H9 (cell line): ENCODE measurements at regions not wholly inside any gene's neighbourhood (a gene's known extent, or its start where the extent isn't known, plus 50 kb on each side); places are given as distances from the start of the nearest gene placed in this dataset.

ENCODE experiments used
- DNase-seq: peaks from one replicate; pipeline ENCODE4 v3.0.0-alpha.2; 2017
- H2AFZ ChIP-seq: one replicate; pipeline ENCODE4 v1.6.1; 2013; ENCODE audit warnings: mild to moderate bottlenecking, low read length, control low read depth, moderate library complexity
- H2AK5ac ChIP-seq: 2 replicates; pipeline ENCODE4 v1.6.1; 2013; ENCODE audit warnings: low read length, control low read depth, mixed read lengths; ENCODE audit not compliant: insufficient read length
- H2BK120ac ChIP-seq: one replicate; pipeline ENCODE4 v1.6.1; 2013; ENCODE audit warnings: low read depth, mild to moderate bottlenecking, low read length, control low read depth, inconsistent platforms; ENCODE audit not compliant: poor library complexity, severe bottlenecking
- H2BK12ac ChIP-seq: 2 replicates; pipeline ENCODE4 v1.6.1; 2013; ENCODE audit warnings: low read length, control low read depth, mixed read lengths, low read depth; ENCODE audit not compliant: insufficient read length
- H2BK15ac ChIP-seq: 2 replicates; pipeline ENCODE4 v1.6.1; 2013; ENCODE audit warnings: low read depth, low read length, control low read depth
- H2BK20ac ChIP-seq: one replicate; pipeline ENCODE4 v1.6.1; 2013; ENCODE audit warnings: low read depth, mild to moderate bottlenecking, low read length, control low read depth, inconsistent platforms; ENCODE audit not compliant: poor library complexity, severe bottlenecking
- H2BK5ac ChIP-seq: 2 replicates; pipeline ENCODE4 v1.6.1; 2013; ENCODE audit warnings: low read length, control low read depth, mixed read lengths; ENCODE audit not compliant: insufficient read length
- H3K14ac ChIP-seq: 2 replicates; pipeline ENCODE4 v1.6.1; 2013; ENCODE audit warnings: low read length, control low read depth; ENCODE audit not compliant: insufficient read depth
- H3K18ac ChIP-seq: 2 replicates; pipeline ENCODE4 v1.6.1; 2013; ENCODE audit warnings: low read depth, mild to moderate bottlenecking, mixed read lengths, low read length, control low read depth; ENCODE audit not compliant: insufficient read length
- H3K23ac ChIP-seq: 2 replicates; pipeline ENCODE4 v1.6.1; 2013; ENCODE audit warnings: low read length, control low read depth, mixed read lengths, low read depth; ENCODE audit not compliant: insufficient read length
- H3K23me2 ChIP-seq: 2 replicates; pipeline ENCODE4 v1.6.1; 2013; ENCODE audit warnings: low read depth, mild to moderate bottlenecking, mixed read lengths, low read length, control low read depth; ENCODE audit not compliant: insufficient read length, poor library complexity, severe bottlenecking
- H3K27ac ChIP-seq: 2 replicates; pipeline ENCODE4 v1.5.1; 2013; ENCODE audit warnings: low read length, control low read depth, mixed read lengths, low read depth; ENCODE audit not compliant: insufficient read length
- H3K27me3 ChIP-seq: 2 replicates; pipeline ENCODE4 v1.6.1; 2013; ENCODE audit warnings: low read length, control low read depth, inconsistent platforms; ENCODE audit not compliant: insufficient read depth
- H3K4ac ChIP-seq: 2 replicates; pipeline ENCODE4 v1.6.1; 2013; ENCODE audit warnings: low read depth, mild to moderate bottlenecking, control low read depth, inconsistent platforms, low read length, moderate library complexity
- H3K4me1 ChIP-seq: 2 replicates; pipeline ENCODE4 v1.6.1; 2013; ENCODE audit warnings: low read length, control low read depth, inconsistent platforms; ENCODE audit not compliant: insufficient read depth
- H3K4me2 ChIP-seq: 2 replicates; pipeline ENCODE4 v1.6.1; 2013; ENCODE audit warnings: low read length, control low read depth, mixed read lengths; ENCODE audit not compliant: insufficient read length, insufficient read depth
- H3K56ac ChIP-seq: 2 replicates; pipeline ENCODE4 v1.6.1; 2013; ENCODE audit warnings: low read depth, mild to moderate bottlenecking, mixed read lengths, low read length, control low read depth; ENCODE audit not compliant: insufficient read length
- H3K79me1 ChIP-seq: 2 replicates; pipeline ENCODE4 v1.6.1; 2013; ENCODE audit warnings: low read depth, mild to moderate bottlenecking, moderate library complexity, low read length, control low read depth, inconsistent platforms; ENCODE audit not compliant: insufficient read depth, poor library complexity, severe bottlenecking
- H3K79me2 ChIP-seq: 2 replicates; pipeline ENCODE4 v1.6.1; 2013; ENCODE audit warnings: low read length, control low read depth, inconsistent platforms; ENCODE audit not compliant: insufficient read depth
- H3K9ac ChIP-seq: 2 replicates; pipeline ENCODE4 v1.6.1; 2013; ENCODE audit warnings: low read length, control low read depth, mixed read lengths; ENCODE audit not compliant: insufficient read length; ENCODE audit errors: extremely low read depth
- H3K9me3 ChIP-seq: one replicate; pipeline ENCODE4 v1.6.1; 2013; ENCODE audit warnings: low read depth, low read length, inconsistent platforms; ENCODE audit not compliant: control insufficient read depth
- H3T11ph ChIP-seq: one replicate; pipeline ENCODE4 v1.6.1; 2013; ENCODE audit warnings: mild to moderate bottlenecking, low read length, control low read depth, inconsistent platforms
- H4K20me1 ChIP-seq: one replicate; pipeline ENCODE4 v1.6.1; 2013; ENCODE audit not compliant: control insufficient read depth, insufficient read length, insufficient read depth
- H4K5ac ChIP-seq: 2 replicates; pipeline ENCODE4 v1.6.1; 2013; ENCODE audit warnings: low read depth, mild to moderate bottlenecking, mixed read lengths, low read length, control low read depth; ENCODE audit not compliant: insufficient read length
- H4K8ac ChIP-seq: replicated peaks from 2 replicates; pipeline ENCODE4 v1.6.1; 2013; ENCODE audit warnings: low read length, control low read depth, mixed read lengths, low read depth; ENCODE audit not compliant: insufficient read length
- H4K91ac ChIP-seq: 2 replicates; pipeline ENCODE4 v1.6.1; 2013; ENCODE audit warnings: low read depth, mild to moderate bottlenecking, moderate library complexity, mixed read lengths, low read length, control low read depth; ENCODE audit not compliant: insufficient read length
- H3K27ac Mint-ChIP-seq, 3 experiments: 2 replicates in 2 of 3; 3 replicates in 1 of 3; pipeline ENCODE4 v1.8.0; 2020 to 2021; ENCODE audit warnings: mixed read lengths in 3 of 3, mild to moderate bottlenecking in 1 of 3, moderate library complexity in 1 of 3
- H3K27me3 Mint-ChIP-seq: 2 replicates; pipeline ENCODE4 v1.8.0; 2021; ENCODE audit warnings: low read depth, mild to moderate bottlenecking, moderate library complexity, mixed read lengths
- H3K36me3 Mint-ChIP-seq, 3 experiments: 2 replicates in 2 of 3; 3 replicates in 1 of 3; pipeline ENCODE4 v1.8.0; 2020 to 2021; ENCODE audit warnings: low read depth in 3 of 3, mixed read lengths in 3 of 3; ENCODE audit not compliant: insufficient read depth in 1 of 3
- H3K4me1 Mint-ChIP-seq, 2 experiments: 2 replicates each; pipeline ENCODE4 v1.8.0; 2020; ENCODE audit warnings: mixed read lengths in 2 of 2
- H3K4me3 Mint-ChIP-seq, 2 experiments: 2 replicates in 1 of 2; 3 replicates in 1 of 2; pipeline ENCODE4 v1.8.0; 2020 to 2021; ENCODE audit warnings: mild to moderate bottlenecking in 2 of 2, mixed read lengths in 2 of 2, moderate library complexity in 1 of 2
- H3K9me3 Mint-ChIP-seq, 2 experiments: 2 replicates in 1 of 2; 3 replicates in 1 of 2; pipeline ENCODE4 v1.8.0; 2020; ENCODE audit warnings: mild to moderate bottlenecking in 2 of 2, mixed read lengths in 2 of 2, moderate library complexity in 1 of 2
- WGBS: extraction: QIAGEN DNeasy Blood & Tissue Kit; methylation state at CpG from one replicate; pipeline ENCODE4 v1.1.7; 2013; ENCODE audit warnings: missing lambda C conversion rate, low lambda C conversion rate, mixed read lengths; ENCODE audit not compliant: insufficient read length; ENCODE audit errors: extremely low coverage; 5-methylcytosine and 5-hydroxymethylcytosine counted together
- TF ChIP-seq, protein P1 (sequence below): fragments of 200-600 bp; sonication (generic); conservative IDR thresholded peaks from 3 replicates; pipeline ENCODE4 v1.8.0; 2021; ENCODE audit warnings: antibody characterized with exemption, mild to moderate bottlenecking

DNA sequence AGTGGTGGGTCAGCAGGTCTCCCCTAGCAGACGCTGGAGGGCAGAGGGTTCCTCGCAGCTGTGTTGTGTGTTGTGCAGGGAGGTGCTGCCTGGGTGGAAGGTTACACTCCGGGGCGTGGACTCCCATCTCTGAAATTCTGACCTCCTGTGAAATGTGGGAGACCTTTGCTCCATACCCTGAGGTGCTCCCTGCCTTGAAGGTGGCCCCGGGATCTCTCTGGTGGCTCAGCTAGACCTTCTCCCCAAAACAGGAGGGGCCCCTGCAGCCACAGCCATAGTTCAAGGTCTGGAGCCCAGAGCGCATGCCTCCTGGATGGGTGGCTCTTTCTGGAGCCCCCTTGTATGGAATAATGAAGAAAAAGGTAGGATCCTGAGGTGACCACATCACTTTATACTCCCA lies 70.2 kb downstream of the SOX1 start:
- H3K4ac ChIP-seq = no peak overlapping the region
- H3K9ac ChIP-seq = no peak overlapping the region
- no peaks in the 10 kb centered on the region for H4K20me1 ChIP-seq
- H3K27me3 ChIP-seq = no peaks in the 10 kb centered on the region
- no peaks in the 10 kb centered on the region for H3K79me1 ChIP-seq
- no peak overlapping the region for H3K23ac ChIP-seq
- Mint-ChIP-seq H3K4me1 (0 out of 4 replicates have a peak, but pooled peaks cover 0 to 3% of the 10 kb centered on the region in 2 experiments), H3K9me3 (no peaks in the 10 kb centered on the region; a peak in 1 of 5 replicates), H3K4me3 (no peak overlapping the region), H3K27me3 (peaks cover 37% of the 10 kb centered on the region), H3K36me3 (no peaks in the 10 kb centered on the region), H3K27ac (no peak overlapping the region)
- no peak overlapping the region; the same call in 1 of the 2 replicates for H3K14ac ChIP-seq
- no peaks in the 10 kb centered on the region for H3K9me3 ChIP-seq
- no peak overlapping the region for H2BK15ac ChIP-seq
- TF ChIP-seq, protein P1, sequence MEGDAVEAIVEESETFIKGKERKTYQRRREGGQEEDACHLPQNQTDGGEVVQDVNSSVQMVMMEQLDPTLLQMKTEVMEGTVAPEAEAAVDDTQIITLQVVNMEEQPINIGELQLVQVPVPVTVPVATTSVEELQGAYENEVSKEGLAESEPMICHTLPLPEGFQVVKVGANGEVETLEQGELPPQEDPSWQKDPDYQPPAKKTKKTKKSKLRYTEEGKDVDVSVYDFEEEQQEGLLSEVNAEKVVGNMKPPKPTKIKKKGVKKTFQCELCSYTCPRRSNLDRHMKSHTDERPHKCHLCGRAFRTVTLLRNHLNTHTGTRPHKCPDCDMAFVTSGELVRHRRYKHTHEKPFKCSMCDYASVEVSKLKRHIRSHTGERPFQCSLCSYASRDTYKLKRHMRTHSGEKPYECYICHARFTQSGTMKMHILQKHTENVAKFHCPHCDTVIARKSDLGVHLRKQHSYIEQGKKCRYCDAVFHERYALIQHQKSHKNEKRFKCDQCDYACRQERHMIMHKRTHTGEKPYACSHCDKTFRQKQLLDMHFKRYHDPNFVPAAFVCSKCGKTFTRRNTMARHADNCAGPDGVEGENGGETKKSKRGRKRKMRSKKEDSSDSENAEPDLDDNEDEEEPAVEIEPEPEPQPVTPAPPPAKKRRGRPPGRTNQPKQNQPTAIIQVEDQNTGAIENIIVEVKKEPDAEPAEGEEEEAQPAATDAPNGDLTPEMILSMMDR = no peak
- no peak overlapping the region for H2AK5ac ChIP-seq
- H2AFZ ChIP-seq = no peak overlapping the region
- H4K5ac ChIP-seq = no peak overlapping the region
- no peak overlapping the region for H3K56ac ChIP-seq
- H3K27ac ChIP-seq = no peak overlapping the region
- no peak for DNase-seq
- no peaks in the 10 kb centered on the region for H3K23me2 ChIP-seq
- no peak overlapping the region for H2BK12ac ChIP-seq
- H2BK5ac ChIP-seq = no peak overlapping the region
- H3K4me2 ChIP-seq = no peak overlapping the region
- no peak overlapping the region for H4K91ac ChIP-seq
- no peaks in the 10 kb centered on the region for H3K4me1 ChIP-seq
- WGBS = no CpG with 5 or more reads among the region's 6 CpGs
- no peak overlapping the region for H3T11ph ChIP-seq
- no peaks in the 10 kb centered on the region for H3K79me2 ChIP-seq
- no peak overlapping the region for H3K18ac ChIP-seq
- no peak overlapping the region for H2BK120ac ChIP-seq
- H2BK20ac ChIP-seq = no peak overlapping the region
- H4K8ac ChIP-seq = no peak overlapping the region
